ENCODE measurements at regions not wholly inside any gene's neighbourhood (a gene's known extent, or its start where the extent isn't known, plus 50 kb on each side); places are given as distances from the start of the nearest gene placed in this dataset.

GRCh38 chr11:109885006-109885405 lies 208.2 kb upstream of the ZC3H12C start (continued):
- TF ChIP-seq ZNF407 (CRISPR knock-in tag; IDR thresholded peaks at IDR 0.05; ENCODE audit: not compliant biosample characterization): no peak
- TF ChIP-seq NFATC3 (CRISPR knock-in tag; IDR thresholded peaks at IDR 0.05): no peak
- no peak for TF ChIP-seq PAWR (CRISPR knock-in tag; IDR thresholded peaks at IDR 0.05; ENCODE audit: borderline replicate concordance)
- TF ChIP-seq HMGXB3 (CRISPR knock-in tag; IDR thresholded peaks at IDR 0.05; ENCODE audit: borderline replicate concordance): no peak
- no peak for TF ChIP-seq ZNF331 (CRISPR knock-in tag; IDR thresholded peaks at IDR 0.05)

Measured in HepG2 (cell line).